Upper lobe of left lung (tissue), 6 donors: ENCODE measurements at regions not wholly inside any gene's neighbourhood (a gene's known extent, or its start where the extent isn't known, plus 50 kb on each side); places are given as distances from the start of the nearest gene placed in this dataset.

Experiments
- ATAC-seq, 2 donors: fragments of 200-7000 bp; cut with Tn5 transposase; one replicate each; pipeline ENCODE4 v1.9.1; 2022; ENCODE audit warnings: mild to moderate bottlenecking in 2 of 2, moderate library complexity in 2 of 2; ENCODE audit not compliant: low FRiP score in 2 of 2
- DNase-seq, 2 donors: peaks; one replicate each; pipeline ENCODE4 v3.0.0-alpha.2; 2019 to 2020
- H3K27ac ChIP-seq, 4 donors: fragments of 200-600 bp; sonication (generic); one replicate each; pipeline ENCODE4 v1.5.1; 2016 to 2019
- H3K27me3 ChIP-seq, 4 donors: fragments of 200-600 bp; sonication (generic); one replicate each; pipeline ENCODE4 v1.5.1; 2017 to 2019
- H3K36me3 ChIP-seq, 4 donors: fragments of 200-600 bp; sonication (generic); one replicate each; pipeline ENCODE4 v1.5.1; 2016 to 2019
- H3K4me1 ChIP-seq, 4 donors: fragments of 200-600 bp; sonication (generic); one replicate each; pipeline ENCODE4 v1.5.1; 2018 to 2019
- H3K4me3 ChIP-seq, 4 donors: fragments of 200-600 bp; sonication (generic); one replicate each; pipeline ENCODE4 v1.5.1; 2017 to 2019; ENCODE audit warnings: mild to moderate bottlenecking in 2 of 4, moderate library complexity in 1 of 4
- H3K9me3 ChIP-seq, 4 donors: fragments of 200-600 bp; sonication (generic); one replicate each; pipeline ENCODE4 v1.5.1; 2018 to 2019
- CTCF ChIP-seq, 6 experiments: fragments of 450-650 bp in 4 of 6; fragments of 200-600 bp in 2 of 6; sonication (generic) in 2 of 6; IDR thresholded peaks; one replicate each; pipeline ENCODE4 v1.5.1; 2016 to 2019; ENCODE audit warnings: antibody characterized with exemption in 6 of 6
- EP300 ChIP-seq, 4 donors: sonication (generic); formaldehyde crosslinking; IDR thresholded peaks; one replicate each; pipeline ENCODE4 v1.5.1; 2017; ENCODE audit warnings: antibody characterized with exemption in 4 of 4, control low read depth in 2 of 4
- POLR2A ChIP-seq, 4 donors: fragments of 450-650 bp; IDR thresholded peaks; one replicate each; pipeline ENCODE4 v1.5.1; 2016 to 2017; ENCODE audit warnings: antibody characterized with exemption in 4 of 4, mild to moderate bottlenecking in 2 of 4
- POLR2AphosphoS5 ChIP-seq, 2 donors: sonication (generic); formaldehyde crosslinking; IDR thresholded peaks; one replicate each; pipeline ENCODE4 v1.5.1; 2017; ENCODE audit warnings: antibody characterized with exemption in 2 of 2
- WGBS, 2 donors: methylation state at CpG; one replicate each; pipeline ENCODE4 v1.1.5; 2017 to 2018; 5-methylcytosine and 5-hydroxymethylcytosine counted together
- donor health status: DM: no; HTN: no; CAD: no; lungs with moderate emphysema.
- donor health status: DM: no; HTN: yes; CAD: no; lungs with severe emphysema.

GRCh38 chr7:52838981-52839411, 196.4 kb upstream of the POM121L12 start:
- no peaks in the 10 kb centered on the region for H3K27me3 ChIP-seq
- H3K36me3 ChIP-seq, result no peaks in the 10 kb centered on the region
- TF ChIP-seq EP300 (IDR thresholded peaks at IDR 0.05) (no peak), POLR2A (IDR thresholded peaks at IDR 0.05) (no peak), CTCF (IDR thresholded peaks at IDR 0.05) (no peak), POLR2AphosphoS5 (IDR thresholded peaks at IDR 0.05) (no peak)
- no peak overlapping the region for H3K27ac ChIP-seq
- peak in 1 of 2 donors; percentile 42 for ATAC-seq
- no peak overlapping the region for H3K4me3 ChIP-seq
- no peaks in the 10 kb centered on the region for H3K4me1 ChIP-seq
- no peak for DNase-seq
- no peaks in the 10 kb centered on the region for H3K9me3 ChIP-seq
- WGBS, 2 donors, result 3 to 67% methylated on average over 1 of the region's 1 CpG

GRCh38 chr7:52831321-52831720, 204.1 kb upstream of the POM121L12 start:
- no peaks in the 10 kb centered on the region for H3K27me3 ChIP-seq
- TF ChIP-seq POLR2A (IDR thresholded peaks at IDR 0.05), result no peak
- TF ChIP-seq POLR2AphosphoS5 (IDR thresholded peaks at IDR 0.05), result no peak
- no peak for TF ChIP-seq CTCF (IDR thresholded peaks at IDR 0.05)
- no peak for TF ChIP-seq EP300 (IDR thresholded peaks at IDR 0.05)
- no peak for DNase-seq
- H3K4me3 ChIP-seq, result no peak overlapping the region
- H3K9me3 ChIP-seq, result no peaks in the 10 kb centered on the region
- H3K4me1 ChIP-seq, result no peaks in the 10 kb centered on the region
- no peak overlapping the region for H3K27ac ChIP-seq
- WGBS, 2 donors, result 55 to 60% methylated on average over 5 of the region's 5 CpGs
- no peak for ATAC-seq
- H3K36me3 ChIP-seq, result no peaks in the 10 kb centered on the region

GRCh38 chr7:52830801-52831200, 204.6 kb upstream of the POM121L12 start:
- no peak overlapping the region for H3K27ac ChIP-seq
- H3K27me3 ChIP-seq, result no peaks in the 10 kb centered on the region
- WGBS, 2 donors, result 70 to 83% methylated on average over 1 of the region's 1 CpG
- ATAC-seq, result no peak
- TF ChIP-seq POLR2A (IDR thresholded peaks at IDR 0.05) (no peak), CTCF (IDR thresholded peaks at IDR 0.05) (no peak), POLR2AphosphoS5 (IDR thresholded peaks at IDR 0.05) (no peak), EP300 (IDR thresholded peaks at IDR 0.05) (no peak)
- H3K9me3 ChIP-seq, result no peaks in the 10 kb centered on the region
- H3K4me1 ChIP-seq, result no peaks in the 10 kb centered on the region
- DNase-seq, result no peak
- no peaks in the 10 kb centered on the region for H3K36me3 ChIP-seq
- no peak overlapping the region for H3K4me3 ChIP-seq

GRCh38 chr7:52826515-52827265, 208.7 kb upstream of the POM121L12 start:
- Histone ChIP-seq H3K9me3 (peaks cover 0 to 13% (median 6%) of the 10 kb centered on the region in 4 donors), H3K36me3 (no peaks in the 10 kb centered on the region), H3K4me3 (no peak overlapping the region), H3K27me3 (no peaks in the 10 kb centered on the region), H3K4me1 (no peaks in the 10 kb centered on the region), H3K27ac (no peak overlapping the region)
- 63 to 78% methylated on average over 6 of the region's 6 CpGs for WGBS, 2 donors
- TF ChIP-seq EP300 (IDR thresholded peaks at IDR 0.05), result no peak
- TF ChIP-seq POLR2A (IDR thresholded peaks at IDR 0.05), result no peak
- TF ChIP-seq POLR2AphosphoS5 (IDR thresholded peaks at IDR 0.05), result no peak
- TF ChIP-seq CTCF (IDR thresholded peaks at IDR 0.05), result no peak
- DNase-seq (no peak), ATAC-seq (no peak)

GRCh38 chr7:52825611-52826010, 209.8 kb upstream of the POM121L12 start:
- DNase-seq (no peak), ATAC-seq (no peak)
- Histone ChIP-seq H3K36me3 (no peaks in the 10 kb centered on the region), H3K9me3 (peaks cover 0 to 24% (median 12%) of the 10 kb centered on the region in 4 donors), H3K27ac (no peak overlapping the region), H3K27me3 (no peaks in the 10 kb centered on the region), H3K4me3 (no peak overlapping the region), H3K4me1 (no peaks in the 10 kb centered on the region)
- no peak for TF ChIP-seq POLR2A (IDR thresholded peaks at IDR 0.05)
- no peak for TF ChIP-seq CTCF (IDR thresholded peaks at IDR 0.05)
- TF ChIP-seq EP300 (IDR thresholded peaks at IDR 0.05), result no peak
- no peak for TF ChIP-seq POLR2AphosphoS5 (IDR thresholded peaks at IDR 0.05)
- WGBS, 2 donors, result 26 to 29% methylated on average over 3 of the region's 3 CpGs
